LHCN-M2 (cell line): ENCODE measurements at regions not wholly inside any gene's neighbourhood (a gene's known extent, or its start where the extent isn't known, plus 50 kb on each side); places are given as distances from the start of the nearest gene placed in this dataset.
"Not testable (repeated sequence)": the region's sequence is repeated elsewhere in the genome, so short reads cannot be mapped to it uniquely, and the experiment has no call there.

Experiments
- DNase-seq: peaks from one replicate; pipeline ENCODE4 v3.0.0-alpha.2; 2012; ENCODE audit warnings: low read depth

DNA sequence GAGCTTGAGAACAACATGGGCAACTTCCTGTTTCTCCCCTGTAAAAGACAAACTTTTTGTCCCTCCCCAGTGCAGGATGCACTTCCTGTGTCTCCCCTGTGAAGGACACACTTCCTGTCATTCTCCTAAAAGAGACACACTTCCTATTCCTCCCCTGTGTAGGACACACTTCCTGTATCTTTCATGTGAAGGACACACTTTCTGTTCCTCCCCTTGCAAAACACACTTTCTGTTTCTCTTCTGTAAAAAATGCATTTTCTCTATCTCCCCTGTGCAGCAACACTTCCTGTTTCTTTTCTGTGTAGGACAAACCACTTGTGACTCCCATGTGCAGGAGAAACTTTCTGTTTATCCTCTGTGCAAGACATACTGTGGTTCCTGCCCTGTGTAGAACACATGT is 488.6 kb upstream of the USP9Y start:
- no peak for DNase-seq

DNA sequence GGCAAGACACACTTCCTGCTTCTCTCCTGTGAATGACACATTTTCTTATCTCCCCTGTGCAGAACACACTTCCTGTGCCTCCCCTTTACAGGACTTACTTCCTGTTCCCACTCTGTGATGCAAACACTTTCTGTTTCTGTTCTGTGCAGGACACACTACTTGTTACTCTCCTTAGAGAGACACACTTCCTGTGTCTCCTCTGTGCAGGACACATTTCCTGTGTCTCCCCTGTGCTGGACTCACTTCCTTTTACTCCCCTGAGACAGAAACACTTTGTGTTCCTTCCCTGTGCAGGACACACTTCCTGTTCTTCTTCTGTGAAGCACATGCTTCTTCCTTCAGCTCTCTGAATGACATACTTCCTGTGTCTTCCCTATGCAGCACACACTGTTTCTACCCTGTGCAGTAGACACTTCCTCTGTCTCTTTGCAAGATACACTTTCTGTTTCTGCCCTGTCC is 485.4 kb upstream of the USP9Y start:
- DNase-seq = no peak

DNA sequence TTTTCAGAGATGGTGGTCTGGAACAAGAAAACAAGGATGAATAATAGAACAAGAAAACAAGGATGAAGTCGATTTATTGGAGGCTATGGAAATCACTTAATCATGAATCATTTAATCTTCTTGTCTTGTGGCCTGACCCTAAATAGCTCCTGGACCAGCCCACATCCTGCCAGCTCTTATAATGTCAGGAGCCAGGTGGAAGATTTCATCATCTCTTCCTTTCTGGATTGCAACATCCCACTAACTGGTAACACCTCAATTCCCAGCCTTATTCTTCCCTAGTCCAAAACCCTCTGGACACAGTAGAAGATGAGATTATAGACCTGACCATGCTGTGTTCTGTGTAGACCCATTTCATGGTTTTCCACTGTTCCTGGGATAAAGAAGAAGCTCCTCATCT is 470.1 kb upstream of the USP9Y start:
- no peak for DNase-seq

DNA sequence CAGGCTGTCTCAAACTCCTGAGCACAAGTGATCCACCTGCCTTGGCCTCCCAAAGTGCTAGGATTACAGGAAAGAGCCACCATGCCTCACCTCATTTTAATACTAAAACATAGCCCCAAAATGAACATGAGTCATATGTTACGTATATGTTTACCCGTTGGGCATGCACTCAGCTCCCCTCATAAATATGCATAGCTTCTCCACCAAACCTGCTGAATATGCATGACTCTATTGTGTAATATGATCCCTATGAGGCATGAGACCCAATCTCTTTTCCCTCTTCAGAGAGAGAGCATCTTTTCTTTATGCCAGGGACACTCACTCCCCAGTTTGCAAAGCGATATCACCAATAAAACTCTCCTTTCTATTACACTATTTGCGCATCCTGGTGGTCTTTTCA is 464.6 kb upstream of the USP9Y start:
- DNase-seq = no peak

DNA sequence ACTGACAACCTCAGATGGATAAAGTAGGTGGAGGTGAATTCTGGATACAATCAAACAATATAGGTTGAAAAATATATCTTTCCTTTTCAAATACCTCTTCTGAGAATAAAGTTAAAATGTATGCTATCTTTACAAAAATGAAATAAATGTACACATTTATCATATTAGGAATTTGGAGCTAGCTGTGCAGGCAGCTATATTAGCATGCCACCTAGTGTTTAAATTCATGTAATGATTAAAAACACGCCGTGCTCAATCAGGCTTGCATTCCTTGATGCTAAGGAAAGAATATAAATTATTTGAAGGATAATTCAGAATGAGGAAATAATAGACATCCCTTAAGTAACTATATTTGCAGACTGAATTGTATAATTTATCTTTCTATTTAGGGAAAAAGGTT is 460.7 kb upstream of the USP9Y start:
- DNase-seq = not testable (repeated sequence)

DNA sequence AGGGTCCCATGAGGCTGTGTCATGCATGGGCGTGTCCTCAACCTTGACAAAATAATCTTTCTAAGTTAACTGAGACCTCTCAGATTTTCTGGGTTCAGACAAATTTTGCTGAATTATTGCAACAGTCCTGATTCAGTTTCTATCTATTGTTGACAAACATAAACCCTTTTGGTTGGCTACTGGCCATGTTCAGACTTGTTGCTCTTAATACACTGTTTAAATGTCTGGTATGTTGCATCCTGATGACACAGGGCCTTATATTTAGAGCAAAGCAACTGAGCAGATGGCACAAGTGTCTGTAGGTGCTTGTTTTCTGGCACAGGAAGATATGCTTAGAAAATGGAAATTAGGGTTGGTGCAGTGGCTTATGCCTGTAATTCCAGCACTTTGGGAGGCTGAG is 456.9 kb upstream of the USP9Y start:
- no peak for DNase-seq

DNA sequence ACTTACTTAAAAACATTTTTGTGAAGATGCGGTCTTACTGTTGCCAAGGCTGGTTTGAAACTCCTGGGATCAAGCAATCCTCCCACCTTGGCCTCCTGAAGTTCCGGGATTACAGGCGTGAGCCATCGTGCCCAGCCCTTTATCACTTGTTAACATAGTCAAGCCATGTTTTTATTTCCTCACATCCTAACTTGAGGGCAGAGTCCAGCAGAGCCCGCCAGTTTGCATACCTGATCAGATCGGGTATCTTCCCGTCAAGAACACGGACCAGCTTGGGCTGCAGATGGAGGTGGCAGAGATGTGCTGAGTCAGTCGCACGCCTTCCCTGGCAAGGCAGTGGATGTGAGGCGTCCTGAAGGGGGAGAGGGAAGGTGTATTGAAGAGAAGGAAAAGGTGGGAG is 447.3 kb upstream of the USP9Y start:
- DNase-seq = no peak

DNA sequence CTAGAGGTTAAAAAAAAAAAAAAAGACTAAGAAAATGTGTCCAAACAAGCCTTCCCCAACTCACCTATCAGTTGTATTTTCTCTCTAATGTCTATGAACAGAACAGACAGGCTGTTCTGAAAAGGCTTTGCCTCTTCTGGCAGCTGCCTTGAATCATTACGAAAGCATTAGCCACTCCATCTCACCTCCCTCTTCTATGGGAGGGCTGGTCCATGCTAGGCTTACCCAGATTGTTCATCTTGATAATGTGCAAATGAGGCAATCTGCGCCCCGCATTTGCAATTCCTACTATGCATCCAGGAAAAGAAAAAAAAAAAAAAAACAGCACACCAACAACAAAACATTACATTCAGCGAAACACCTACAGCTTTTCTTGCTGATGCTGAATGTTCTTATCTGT is 429.9 kb upstream of the USP9Y start:
- DNase-seq = no peak

DNA sequence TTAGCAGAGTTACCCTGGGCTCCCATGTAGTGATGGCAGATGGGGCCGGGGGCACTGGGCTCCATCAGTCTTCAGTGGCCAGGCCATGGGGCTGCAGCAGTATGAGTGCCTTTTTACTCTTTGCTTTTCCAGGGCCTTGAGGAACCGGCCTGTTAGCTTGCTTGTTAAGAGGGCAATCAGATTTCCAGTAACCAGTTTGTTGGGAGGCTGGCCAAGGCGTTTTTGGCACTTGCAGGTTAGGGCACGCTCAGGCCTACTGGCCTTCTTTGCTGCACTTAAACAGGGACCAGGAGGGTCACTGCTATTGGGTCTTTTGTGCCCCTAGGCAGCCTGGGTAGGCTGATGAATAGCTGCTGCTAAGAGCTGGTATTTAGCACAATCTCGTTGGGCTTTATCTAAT is 415.4 kb upstream of the USP9Y start:
- DNase-seq = no peak

DNA sequence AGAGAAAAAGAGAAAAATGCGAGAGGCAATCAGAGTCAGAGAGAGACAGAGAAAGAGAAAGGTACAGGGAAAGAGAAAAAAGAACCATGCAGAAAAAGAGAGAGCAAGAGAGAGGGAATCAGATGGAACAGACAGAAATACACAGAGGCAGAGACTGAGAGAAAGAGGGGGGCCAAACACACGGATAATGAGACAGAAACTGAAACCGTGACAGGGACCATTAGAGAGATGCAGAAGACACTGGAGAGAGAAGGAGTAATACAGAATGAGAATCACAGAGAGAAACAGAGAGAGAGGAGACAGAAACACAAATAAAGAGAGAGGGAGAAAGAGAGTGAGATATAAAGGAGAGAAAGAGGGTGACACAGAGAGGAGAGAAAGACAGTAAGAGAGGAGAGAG is 412.1 kb upstream of the USP9Y start:
- no peak for DNase-seq

DNA sequence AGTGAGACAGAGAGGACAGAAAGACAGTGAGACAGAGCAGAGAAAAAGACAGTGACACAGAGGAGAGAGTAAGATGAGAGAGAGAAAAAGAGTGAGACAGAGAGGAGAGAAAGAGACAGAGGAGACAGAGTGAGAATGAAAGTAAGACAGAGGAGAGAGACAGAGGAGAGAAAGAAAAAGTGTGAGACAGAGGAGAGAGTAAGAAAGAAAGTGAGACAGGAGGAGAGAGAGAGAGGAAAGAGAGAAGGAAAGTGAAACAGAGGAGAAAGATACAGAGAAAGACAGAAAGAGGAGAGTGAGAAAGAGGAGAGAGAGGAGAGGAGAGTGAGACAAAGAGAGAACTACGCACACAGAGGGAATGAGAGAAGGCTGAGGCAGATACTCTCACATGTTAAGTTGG is 411.6 kb upstream of the USP9Y start:
- DNase-seq = no peak

DNA sequence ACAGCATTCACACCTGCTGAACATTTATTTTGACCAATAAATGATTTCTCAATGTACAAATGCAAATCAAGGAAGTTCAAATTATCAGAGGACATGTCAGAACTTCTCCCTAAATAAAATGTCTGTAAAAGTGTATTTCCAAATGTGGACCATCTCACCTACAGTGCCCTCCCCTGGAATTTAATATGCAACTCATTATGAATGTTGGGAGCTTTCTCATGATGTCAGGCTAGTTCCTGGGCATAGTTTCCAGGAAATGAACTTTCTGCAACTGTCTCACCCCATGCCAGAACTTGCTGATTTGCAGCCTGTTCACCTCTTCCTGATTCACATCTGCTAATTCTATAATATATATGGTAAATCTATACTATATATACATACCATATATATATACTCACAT is 408.5 kb upstream of the USP9Y start:
- DNase-seq = no peak

DNA sequence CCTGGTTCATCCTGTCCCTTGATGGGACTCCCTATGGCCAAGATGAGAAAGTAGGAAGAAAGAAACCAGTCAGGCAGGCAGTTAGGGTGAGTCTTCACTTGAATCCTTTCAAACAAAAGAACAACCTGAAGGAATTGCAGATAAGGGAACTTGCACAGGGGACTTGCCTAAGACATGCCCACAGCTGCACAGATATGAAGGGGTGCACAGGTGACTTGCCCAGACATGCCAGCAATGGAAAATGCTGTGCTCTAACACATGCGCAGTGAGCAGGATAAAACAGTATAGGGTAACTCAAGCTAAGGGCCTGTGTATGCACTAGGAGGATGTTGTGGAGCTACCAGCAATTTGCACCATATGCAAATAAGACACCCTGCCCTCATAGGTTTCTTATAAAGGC is 404.6 kb upstream of the USP9Y start:
- DNase-seq = no peak

DNA sequence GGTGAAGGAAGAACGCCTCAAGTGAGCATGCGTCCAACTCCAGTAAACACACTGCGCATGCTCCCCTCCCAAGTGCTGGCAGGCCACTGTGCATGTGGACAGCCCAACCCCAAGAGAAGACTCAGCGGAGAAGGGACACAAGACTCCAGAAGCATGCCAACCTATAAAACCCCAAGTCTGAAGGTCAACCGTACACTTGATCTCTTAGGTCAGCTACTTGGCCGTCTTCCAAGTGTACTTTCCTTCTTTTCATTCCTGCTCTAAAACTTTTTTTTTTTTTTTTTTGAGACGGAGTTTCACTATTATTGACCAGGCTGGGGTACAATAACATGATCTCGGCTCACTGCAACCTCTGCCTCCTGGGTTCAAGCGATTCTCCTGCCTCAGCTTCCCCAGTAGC is 401.2 kb upstream of the USP9Y start:
- not testable (repeated sequence) for DNase-seq

DNA sequence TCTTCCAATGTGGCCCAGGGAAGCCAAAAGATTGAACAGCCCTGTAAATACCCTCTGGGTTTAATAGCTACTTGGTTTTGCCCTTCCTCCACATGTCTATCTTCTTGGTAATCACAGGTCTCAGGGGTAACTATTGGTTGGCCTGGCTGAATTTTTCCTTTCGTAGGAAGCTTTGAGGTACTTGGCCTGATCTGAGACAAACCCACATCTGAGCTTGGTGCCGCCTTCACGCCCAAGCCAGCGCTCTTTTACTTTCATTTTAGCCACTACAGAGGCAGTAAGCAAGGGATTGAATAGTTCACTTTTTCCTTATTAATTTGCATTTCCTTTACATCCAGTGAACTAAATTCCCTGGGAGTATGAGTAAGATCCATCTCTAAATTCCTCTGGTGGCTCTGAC is 397.6 kb upstream of the USP9Y start:
- no peak for DNase-seq

DNA sequence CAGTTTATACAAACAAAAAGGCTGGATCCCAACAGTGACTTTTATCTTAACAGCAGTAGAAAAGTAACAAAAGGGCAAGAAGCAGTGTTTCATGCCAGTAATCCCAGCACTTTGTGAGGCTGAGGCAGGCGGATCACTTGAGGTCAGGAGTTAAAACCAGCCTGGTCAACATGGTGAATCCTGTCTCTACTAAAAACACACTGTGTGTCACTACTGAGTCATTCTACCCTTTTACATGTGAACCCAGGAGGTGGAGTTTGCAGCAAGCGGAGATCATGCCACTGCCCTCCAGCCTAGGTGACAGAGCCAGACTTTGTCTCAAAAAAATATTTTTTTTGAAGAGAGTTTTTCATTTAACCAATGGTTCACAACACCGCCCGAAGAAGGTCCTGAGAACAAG is 395.6 kb upstream of the USP9Y start:
- peak; percentile 3 for DNase-seq

DNA sequence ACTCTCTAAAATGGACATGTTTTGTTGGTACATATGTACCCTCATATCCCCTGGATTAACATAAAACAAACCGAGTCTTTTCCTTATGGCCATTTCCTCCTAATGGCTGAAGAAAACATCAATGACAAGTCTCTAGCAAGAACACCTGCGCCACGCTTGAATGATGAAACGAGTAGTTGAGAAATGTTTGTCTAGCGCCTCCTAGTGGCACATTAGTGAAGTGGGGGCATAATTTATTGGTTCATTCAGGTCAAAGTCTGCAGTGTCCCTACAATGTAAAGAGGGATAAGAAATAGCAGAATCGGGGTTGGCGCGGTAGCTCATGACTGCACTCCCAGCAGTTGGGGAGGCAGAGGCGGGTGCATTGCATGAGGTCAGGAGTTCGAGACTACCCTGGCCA is 391.8 kb upstream of the USP9Y start:
- DNase-seq = peak; percentile 7

DNA sequence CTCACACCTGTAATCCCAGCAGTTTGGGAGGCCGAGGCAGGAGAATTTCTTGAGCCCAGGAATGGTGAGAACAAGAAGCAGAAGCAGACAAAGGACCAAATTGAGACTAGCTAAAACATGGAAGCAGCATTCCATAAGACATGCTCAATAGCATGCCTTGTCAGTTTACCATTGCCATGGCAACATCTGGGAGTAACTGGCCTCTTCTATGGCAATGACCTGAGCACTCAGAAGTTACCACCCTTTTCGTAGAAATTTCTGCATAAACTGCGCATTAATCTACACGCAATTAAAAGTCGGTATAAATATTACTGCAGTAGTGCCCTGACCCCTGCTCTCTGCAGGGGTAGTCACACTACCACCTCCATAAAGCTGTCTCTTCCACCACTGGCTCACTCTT is 390.2 kb upstream of the USP9Y start:
- DNase-seq = no peak

DNA sequence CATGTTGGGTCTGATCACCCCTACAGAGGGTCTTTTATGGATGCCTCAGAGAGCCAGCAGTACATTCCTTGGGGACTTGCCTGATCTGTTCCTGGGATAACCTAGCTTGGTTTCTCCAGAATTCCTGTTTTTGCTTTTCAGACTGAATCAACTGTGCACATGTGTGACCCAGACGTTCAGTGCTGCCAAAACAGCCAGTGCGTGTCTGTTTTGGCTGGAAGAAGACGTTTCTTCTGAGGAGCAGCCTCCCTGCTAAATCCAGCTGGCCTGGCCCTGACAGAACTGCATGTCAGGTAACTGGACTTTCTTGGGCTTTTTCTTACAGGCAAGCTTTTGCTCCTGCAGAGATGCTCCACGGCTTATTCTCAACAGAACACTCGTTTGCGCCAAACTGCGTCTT is 373.3 kb upstream of the USP9Y start:
- DNase-seq = no peak

DNA sequence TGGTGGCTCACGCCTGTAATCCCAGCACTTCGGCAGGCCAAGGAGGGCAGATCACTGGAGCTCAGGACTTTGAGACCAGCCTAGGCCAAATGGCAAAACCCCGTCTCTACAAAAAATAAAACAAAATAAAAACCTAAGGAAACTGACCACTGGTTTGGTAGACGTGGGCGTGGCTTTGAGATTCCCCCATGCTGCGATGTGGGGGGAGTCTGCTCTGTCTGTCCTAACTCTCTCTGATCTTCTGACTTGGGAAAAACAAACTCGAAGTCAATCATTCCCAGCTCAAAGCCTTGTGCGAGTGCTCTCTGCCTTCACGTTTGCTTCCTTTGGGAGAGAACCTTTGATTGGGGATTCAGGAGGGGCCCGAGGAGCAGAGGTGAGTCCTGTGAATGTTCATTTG is 369.1 kb upstream of the USP9Y start:
- not testable (repeated sequence) for DNase-seq

DNA sequence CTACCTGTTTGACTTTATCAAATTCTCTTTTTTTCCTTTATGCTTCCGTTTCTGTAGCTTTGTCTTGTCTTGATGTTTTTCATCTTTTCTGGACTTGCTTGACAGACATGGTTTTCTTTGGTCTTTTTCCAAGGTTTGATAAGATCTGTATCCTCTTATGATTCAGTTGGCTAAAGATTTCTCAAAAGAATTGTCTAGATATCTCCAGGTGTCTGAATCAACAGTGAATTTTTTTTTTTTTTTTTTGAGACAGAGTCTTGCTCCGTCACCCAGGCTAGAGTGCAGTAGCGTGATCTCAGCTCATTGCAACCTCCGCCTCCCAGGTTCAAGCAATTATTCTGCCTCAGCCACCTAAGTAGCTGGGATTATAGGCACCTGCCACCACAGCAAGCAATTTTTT is 357.8 kb upstream of the USP9Y start:
- DNase-seq = no peak

DNA sequence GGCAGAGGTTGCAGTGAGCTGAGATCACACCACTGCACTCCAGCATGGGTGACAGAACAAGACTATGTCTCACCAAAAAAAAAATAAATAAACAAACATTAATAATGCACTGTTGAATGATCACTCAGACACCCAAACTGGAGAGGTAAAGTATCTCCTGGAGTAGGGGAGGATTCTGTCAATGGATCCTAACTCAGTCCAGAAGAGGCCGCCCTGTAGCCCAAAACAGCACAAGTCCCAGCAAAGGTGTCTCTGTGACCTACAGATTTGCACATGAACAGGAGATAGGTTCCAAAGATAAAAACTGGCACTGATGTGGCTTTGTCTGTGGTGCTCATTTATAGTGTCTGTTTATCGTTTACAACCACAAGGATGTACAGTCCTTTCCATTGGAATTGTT is 352.9 kb upstream of the USP9Y start:
- no peak for DNase-seq

DNA sequence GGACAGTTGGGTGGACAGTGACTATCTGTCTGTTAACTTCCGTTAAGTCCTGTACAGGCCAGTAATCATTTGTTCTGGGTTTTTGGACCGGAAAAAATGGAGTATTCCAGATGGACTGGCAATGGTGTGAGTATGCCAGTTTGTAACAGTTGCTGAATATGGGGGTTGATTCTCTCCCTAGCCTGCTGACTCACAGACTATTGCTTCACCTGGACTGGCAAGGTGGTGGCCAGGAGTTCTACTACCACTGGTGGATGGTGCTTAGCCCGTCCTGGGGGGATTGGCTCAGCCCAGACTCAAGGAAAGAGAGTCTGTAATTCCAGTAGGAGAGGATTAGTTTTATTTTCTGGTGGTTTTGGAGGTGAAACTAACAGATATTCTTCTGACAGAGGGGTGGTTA is 343.8 kb upstream of the USP9Y start:
- DNase-seq = no peak

DNA sequence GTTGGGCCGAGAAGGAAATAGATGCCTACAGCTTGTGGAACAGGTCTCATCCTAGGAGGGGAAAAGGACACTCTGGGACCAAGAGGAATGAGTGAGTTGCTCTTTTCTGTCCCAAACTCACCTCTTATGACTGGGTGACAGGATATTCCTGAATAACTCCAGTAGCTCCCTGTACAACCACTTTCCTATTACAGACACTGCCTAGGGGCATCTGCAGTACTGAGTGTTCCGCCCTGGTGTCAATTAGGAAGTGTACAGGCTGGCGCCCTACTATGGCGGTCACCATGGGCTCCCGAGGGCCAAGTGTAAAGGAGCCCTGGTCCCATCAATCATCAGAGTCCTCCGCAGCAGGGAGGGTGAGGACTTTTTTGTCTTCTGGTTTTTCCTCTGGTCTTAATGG is 343.4 kb upstream of the USP9Y start:
- no peak for DNase-seq

DNA sequence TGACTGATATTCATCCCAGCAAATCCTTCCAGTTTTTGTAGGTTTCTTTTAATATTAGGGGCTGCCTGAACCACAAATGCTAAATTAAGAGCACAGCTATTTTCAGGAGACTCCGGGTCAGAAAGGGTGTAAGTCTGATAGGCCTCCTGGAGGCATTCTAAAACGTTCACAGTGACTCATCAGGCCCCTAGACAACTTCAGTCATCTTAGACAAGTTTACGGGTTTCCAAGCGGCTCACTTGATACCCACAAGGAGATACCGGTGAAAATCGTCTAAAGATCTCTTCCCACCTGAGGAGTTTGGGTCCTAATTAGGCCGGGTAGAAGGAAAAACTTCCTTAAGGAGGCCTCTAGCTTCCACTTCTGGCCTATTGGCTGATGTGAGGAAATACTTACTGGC is 342.7 kb upstream of the USP9Y start:
- no peak for DNase-seq
